DND-41 (cell line): ENCODE measurements at regions not wholly inside any gene's neighbourhood (a gene's known extent, or its start where the extent isn't known, plus 50 kb on each side); places are given as distances from the start of the nearest gene placed in this dataset.

Experiments
- ATAC-seq: fragments of 200-7000 bp; cut with Tn5 transposase; 3 replicates; pipeline ENCODE4 v1.9.1; 2021; ENCODE audit warnings: low read depth; ENCODE audit not compliant: insufficient read depth
- DNase-seq: peaks from one replicate; pipeline ENCODE4 v3.0.0-alpha.2; 2020
- H2AFZ ChIP-seq: 2 replicates; pipeline ENCODE4 v1.6.0; 2012; ENCODE audit warnings: low read depth, low read length
- H3K27ac ChIP-seq: 2 replicates; pipeline ENCODE4 v1.5.1; 2012; ENCODE audit warnings: low read length, inconsistent platforms
- H3K27me3 ChIP-seq: fragments of 200-600 bp; sonication (generic); 2 replicates; pipeline ENCODE4 v1.6.0; 2012; ENCODE audit warnings: low read length, mild to moderate bottlenecking, inconsistent platforms; ENCODE audit not compliant: insufficient read depth, poor library complexity
- H3K36me3 ChIP-seq: 2 replicates; pipeline ENCODE4 v1.5.1; 2012; ENCODE audit warnings: low read length, inconsistent platforms; ENCODE audit not compliant: insufficient read depth
- H3K4me1 ChIP-seq: 2 replicates; pipeline ENCODE4 v1.5.1; 2012; ENCODE audit warnings: mild to moderate bottlenecking, low read length; ENCODE audit not compliant: insufficient read depth
- H3K4me2 ChIP-seq: 2 replicates; pipeline ENCODE4 v1.6.0; 2012; ENCODE audit warnings: mild to moderate bottlenecking, moderate library complexity, low read length, inconsistent platforms; ENCODE audit not compliant: insufficient read depth
- H3K4me3 ChIP-seq, 2 experiments: fragments of 200-600 bp in 1 of 2; shearing (Covaris generic) in 1 of 2; 2 replicates each; pipeline ENCODE4 v1.5.1; 2012 to 2016; ENCODE audit warnings: inconsistent platforms in 2 of 2, low read length in 2 of 2, mild to moderate bottlenecking in 2 of 2, low read depth in 1 of 2, moderate library complexity in 1 of 2
- H3K79me2 ChIP-seq: 2 replicates; pipeline ENCODE4 v1.6.0; 2012; ENCODE audit warnings: low read length, inconsistent platforms; ENCODE audit not compliant: insufficient read depth
- H3K9ac ChIP-seq: 2 replicates; pipeline ENCODE4 v1.6.0; 2012; ENCODE audit warnings: low read depth, mild to moderate bottlenecking, inconsistent platforms, low read length, moderate library complexity
- H3K9me3 ChIP-seq: 2 replicates; pipeline ENCODE4 v1.5.1; 2012; ENCODE audit warnings: low read length, moderate library complexity, mild to moderate bottlenecking, inconsistent platforms; ENCODE audit not compliant: insufficient read depth, severe bottlenecking
- H4K20me1 ChIP-seq: 2 replicates; pipeline ENCODE4 v1.6.0; 2012; ENCODE audit warnings: low read length; ENCODE audit not compliant: insufficient read depth
- EZH2 ChIP-seq: IDR thresholded peaks from 3 replicates; pipeline ENCODE4 v1.6.1; 2012; ENCODE audit warnings: borderline replicate concordance, low read depth, mild to moderate bottlenecking, moderate library complexity, low read length, inconsistent platforms; ENCODE audit not compliant: severe bottlenecking
- TF ChIP-seq, protein P1 (sequence below): IDR thresholded peaks from 2 replicates; pipeline ENCODE4 v1.5.1; 2012; ENCODE audit warnings: borderline replicate concordance, low read length, moderate library complexity, mild to moderate bottlenecking; ENCODE audit not compliant: poor library complexity, severe bottlenecking; ENCODE audit errors: extremely low read depth

DNA sequence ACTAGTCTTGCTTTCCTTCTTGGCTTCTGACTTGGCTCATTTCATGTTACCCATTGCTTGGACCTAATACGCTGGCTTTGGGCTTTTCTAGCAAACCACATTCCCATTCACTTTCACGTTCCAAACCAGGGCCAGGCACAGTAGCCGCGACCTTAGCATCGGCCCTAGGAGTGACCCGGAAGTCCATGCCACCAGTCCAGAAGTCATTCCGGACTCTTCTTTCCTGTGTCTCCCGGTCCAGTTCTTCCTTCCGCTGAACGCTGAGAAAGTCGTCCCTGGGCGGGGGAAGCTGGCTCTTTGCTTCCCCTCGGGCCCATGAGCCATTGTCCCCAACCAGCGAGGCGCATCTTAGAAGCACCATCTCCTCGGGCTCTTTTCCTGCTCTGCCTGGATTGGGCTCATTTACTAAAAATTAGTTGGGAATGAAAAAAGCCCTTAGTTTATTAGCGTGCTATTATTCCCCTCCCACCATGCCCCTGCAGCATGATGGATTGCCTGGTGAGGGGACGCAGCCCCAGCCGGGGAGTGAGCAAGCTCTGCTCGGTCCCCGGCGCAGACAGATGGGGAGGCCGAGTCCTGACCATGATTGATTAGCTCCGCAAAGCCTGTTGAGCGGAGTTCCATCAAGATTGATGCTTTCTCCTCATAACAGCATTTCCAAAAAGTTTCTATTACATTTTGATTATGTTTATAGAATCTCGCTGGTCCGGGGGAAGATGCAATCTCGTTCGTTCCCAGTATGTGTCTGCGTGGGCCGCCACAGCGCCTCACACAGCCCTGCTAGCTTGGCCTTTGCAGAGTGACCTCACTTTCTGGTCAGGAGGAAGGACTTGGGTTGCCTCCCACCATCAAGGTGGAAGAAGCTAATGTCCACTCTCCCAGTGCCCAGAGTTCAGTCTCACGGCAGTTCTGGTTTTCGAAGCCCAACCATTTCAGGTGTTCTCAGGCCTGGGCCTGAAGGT, 115.1 kb upstream of the TOP1 start:
- no peaks in the 10 kb centered on the region for H3K27me3 ChIP-seq
- no peak overlapping the region for H3K4me2 ChIP-seq
- no peak for ATAC-seq

GRCh38 chr20:40915756-40916155, 112.9 kb upstream of the TOP1 start:
- H3K9me3 ChIP-seq = peaks cover 6% of the 10 kb centered on the region
- H3K9ac ChIP-seq = no peak overlapping the region
- DNase-seq (no peak), ATAC-seq (no peak)
- TF ChIP-seq, protein P1, sequence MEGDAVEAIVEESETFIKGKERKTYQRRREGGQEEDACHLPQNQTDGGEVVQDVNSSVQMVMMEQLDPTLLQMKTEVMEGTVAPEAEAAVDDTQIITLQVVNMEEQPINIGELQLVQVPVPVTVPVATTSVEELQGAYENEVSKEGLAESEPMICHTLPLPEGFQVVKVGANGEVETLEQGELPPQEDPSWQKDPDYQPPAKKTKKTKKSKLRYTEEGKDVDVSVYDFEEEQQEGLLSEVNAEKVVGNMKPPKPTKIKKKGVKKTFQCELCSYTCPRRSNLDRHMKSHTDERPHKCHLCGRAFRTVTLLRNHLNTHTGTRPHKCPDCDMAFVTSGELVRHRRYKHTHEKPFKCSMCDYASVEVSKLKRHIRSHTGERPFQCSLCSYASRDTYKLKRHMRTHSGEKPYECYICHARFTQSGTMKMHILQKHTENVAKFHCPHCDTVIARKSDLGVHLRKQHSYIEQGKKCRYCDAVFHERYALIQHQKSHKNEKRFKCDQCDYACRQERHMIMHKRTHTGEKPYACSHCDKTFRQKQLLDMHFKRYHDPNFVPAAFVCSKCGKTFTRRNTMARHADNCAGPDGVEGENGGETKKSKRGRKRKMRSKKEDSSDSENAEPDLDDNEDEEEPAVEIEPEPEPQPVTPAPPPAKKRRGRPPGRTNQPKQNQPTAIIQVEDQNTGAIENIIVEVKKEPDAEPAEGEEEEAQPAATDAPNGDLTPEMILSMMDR = no peak
- TF ChIP-seq EZH2 = no peak
- no peak overlapping the region for H3K4me3 ChIP-seq
- no peaks in the 10 kb centered on the region for H3K4me1 ChIP-seq
- H4K20me1 ChIP-seq = no peaks in the 10 kb centered on the region
- no peak overlapping the region for H3K27ac ChIP-seq
- no peaks in the 10 kb centered on the region for H3K79me2 ChIP-seq
- no peak overlapping the region for H3K4me2 ChIP-seq
- H2AFZ ChIP-seq = no peak overlapping the region
- no peaks in the 10 kb centered on the region for H3K36me3 ChIP-seq
- no peaks in the 10 kb centered on the region for H3K27me3 ChIP-seq

More for the DNA sequence above, 115.1 kb upstream of the TOP1 start:
- Histone ChIP-seq H3K9me3 (peaks cover 6% of the 10 kb centered on the region), H3K36me3 (no peaks in the 10 kb centered on the region), H3K4me3 (no peak overlapping the region), H3K79me2 (no peaks in the 10 kb centered on the region), H2AFZ (no peak overlapping the region), H3K9ac (no peak overlapping the region), H3K27ac (no peak overlapping the region), H4K20me1 (no peaks in the 10 kb centered on the region), H3K4me1 (peaks cover 20% of the 10 kb centered on the region)
- TF ChIP-seq EZH2 = no peak
- TF ChIP-seq, protein P1 = no peak
- no peak for DNase-seq

GRCh38 chr20:40916276-40916675, 112.3 kb upstream of the TOP1 start:
- DNase-seq (no peak), ATAC-seq (no peak)
- Histone ChIP-seq H3K27me3 (no peaks in the 10 kb centered on the region), H3K9me3 (peaks cover 2% of the 10 kb centered on the region), H3K27ac (no peak overlapping the region), H3K79me2 (no peaks in the 10 kb centered on the region), H4K20me1 (no peaks in the 10 kb centered on the region), H3K4me3 (no peak overlapping the region), H2AFZ (no peak overlapping the region), H3K36me3 (no peaks in the 10 kb centered on the region), H3K4me1 (0 out of 2 replicates have a peak, but pooled peaks cover 1% of the 10 kb centered on the region), H3K9ac (no peak overlapping the region), H3K4me2 (no peak overlapping the region)
- no peak for TF ChIP-seq EZH2
- TF ChIP-seq, protein P1 = no peak
